Duodenal mucosa (tissue), 2 donors: ENCODE measurements at regions not wholly inside any gene's neighbourhood (a gene's known extent, or its start where the extent isn't known, plus 50 kb on each side); places are given as distances from the start of the nearest gene placed in this dataset.

Source experiments
- H3K27ac ChIP-seq: one replicate; pipeline ENCODE4 v1.7.0; 2013; ENCODE audit warnings: low read depth, low read length
- H3K27me3 ChIP-seq, 2 donors: one replicate each; pipeline ENCODE4 v1.7.0; 2013; ENCODE audit warnings: low read length in 2 of 2, control low read depth in 1 of 2; ENCODE audit not compliant: insufficient read depth in 2 of 2, control insufficient read depth in 1 of 2
- H3K36me3 ChIP-seq, 2 donors: one replicate each; pipeline ENCODE4 v1.7.0; 2013; ENCODE audit warnings: low read length in 2 of 2, control low read depth in 1 of 2; ENCODE audit not compliant: insufficient read depth in 2 of 2, control insufficient read depth in 1 of 2
- H3K4me1 ChIP-seq, 2 donors: one replicate each; pipeline ENCODE4 v1.7.0; 2013; ENCODE audit warnings: low read length in 2 of 2, control low read depth in 1 of 2; ENCODE audit not compliant: insufficient read depth in 2 of 2, control insufficient read depth in 1 of 2
- H3K4me3 ChIP-seq, 2 donors: one replicate each; pipeline ENCODE4 v1.7.0; 2013; ENCODE audit warnings: low read length in 2 of 2, low read depth in 1 of 2
- H3K9ac ChIP-seq, 2 donors: one replicate each; pipeline ENCODE4 v1.7.0; 2013; ENCODE audit warnings: low read length in 2 of 2, low read depth in 1 of 2
- H3K9me3 ChIP-seq, 2 donors: one replicate each; pipeline ENCODE4 v1.7.0; 2013; ENCODE audit warnings: low read length in 2 of 2, control low read depth in 1 of 2; ENCODE audit not compliant: control insufficient read depth in 1 of 2

GRCh38 chr2:57855212-57855611 is 191.4 kb upstream of the VRK2 start:
- Histone ChIP-seq H3K9ac (no peak overlapping the region), H3K4me1 (no peaks in the 10 kb centered on the region), H3K27ac (no peak overlapping the region), H3K27me3 (no peaks in the 10 kb centered on the region), H3K9me3 (no peaks in the 10 kb centered on the region), H3K36me3 (no peaks in the 10 kb centered on the region), H3K4me3 (no peak overlapping the region)

DNA sequence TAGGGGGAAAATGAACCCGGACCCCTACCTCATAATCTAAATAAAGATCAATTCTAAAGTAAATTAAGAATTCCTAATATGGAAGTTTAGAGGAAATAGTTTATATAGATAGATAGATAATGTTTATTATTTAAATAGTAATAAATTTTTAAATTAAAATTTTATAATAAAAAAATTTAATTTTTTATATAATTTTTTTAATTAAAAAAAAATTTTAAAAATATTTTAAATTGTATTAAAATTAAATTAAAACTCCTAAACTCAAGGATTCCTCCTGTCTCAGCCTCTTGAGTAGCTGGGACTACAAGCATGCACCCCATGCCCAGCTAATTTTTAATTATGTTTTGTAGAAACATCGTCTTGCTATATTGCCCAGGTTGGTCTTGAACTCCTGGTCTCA is 186.9 kb upstream of the VRK2 start:
- no peak overlapping the region for H3K27ac ChIP-seq
- H3K4me1 ChIP-seq, result no peaks in the 10 kb centered on the region
- H3K27me3 ChIP-seq, result no peaks in the 10 kb centered on the region
- H3K9me3 ChIP-seq, result no peaks in the 10 kb centered on the region
- no peaks in the 10 kb centered on the region for H3K36me3 ChIP-seq
- no peak overlapping the region for H3K4me3 ChIP-seq
- H3K9ac ChIP-seq, result no peak overlapping the region

DNA sequence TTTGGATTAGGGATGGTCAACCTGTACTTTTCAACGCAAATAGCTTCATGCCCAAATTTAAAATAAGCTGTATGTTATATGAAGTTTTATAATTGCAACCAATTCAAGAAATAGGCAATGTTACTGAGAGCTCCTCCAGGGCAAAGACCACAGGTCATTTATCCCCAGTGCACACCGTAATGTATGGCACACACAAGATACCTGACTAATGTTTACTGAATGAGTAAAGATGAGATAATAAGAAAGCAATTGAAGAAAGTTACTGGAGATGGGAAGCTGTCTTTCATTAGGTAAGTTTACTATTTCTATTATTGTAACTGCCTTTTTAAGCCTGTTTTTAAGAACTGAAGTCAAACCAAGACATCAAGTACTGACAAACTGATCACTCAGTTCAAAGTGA is 184.5 kb upstream of the VRK2 start:
- no peaks in the 10 kb centered on the region for H3K27me3 ChIP-seq
- H3K9me3 ChIP-seq, result no peaks in the 10 kb centered on the region
- H3K4me3 ChIP-seq, result no peak overlapping the region
- no peaks in the 10 kb centered on the region for H3K36me3 ChIP-seq
- H3K9ac ChIP-seq, result no peak overlapping the region
- H3K4me1 ChIP-seq, result no peaks in the 10 kb centered on the region
- no peak overlapping the region for H3K27ac ChIP-seq

DNA sequence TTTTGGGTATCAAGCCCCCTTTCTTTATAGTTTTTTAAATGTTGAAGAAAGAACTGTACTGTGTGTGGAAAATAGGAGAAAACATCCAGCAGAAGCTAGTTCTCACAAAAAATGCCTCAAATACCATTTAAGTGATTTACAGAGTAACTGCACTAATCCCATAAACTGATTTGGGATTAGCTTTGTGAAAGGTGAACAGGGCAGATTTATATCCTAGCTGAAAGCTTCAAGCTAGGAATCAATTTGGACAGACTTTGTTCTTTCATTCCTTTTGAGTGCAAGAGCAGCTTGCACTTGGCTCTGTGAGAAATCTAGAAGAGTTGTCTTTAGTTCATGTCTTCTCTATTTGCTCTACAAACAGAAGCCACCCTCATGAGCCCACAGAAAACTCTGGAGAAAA is 183.9 kb upstream of the VRK2 start:
- Histone ChIP-seq H3K4me3 (no peak overlapping the region), H3K27me3 (no peaks in the 10 kb centered on the region), H3K4me1 (no peaks in the 10 kb centered on the region), H3K9ac (no peak overlapping the region), H3K9me3 (no peaks in the 10 kb centered on the region), H3K27ac (no peak overlapping the region), H3K36me3 (no peaks in the 10 kb centered on the region)

- H3K4me3 ChIP-seq, result no peak overlapping the region
- no peaks in the 10 kb centered on the region for H3K27me3 ChIP-seq
- H3K9ac ChIP-seq, result no peak overlapping the region
Measured at GRCh38 chr2:57864926-57865325, 181.7 kb upstream of the VRK2 start.

DNA sequence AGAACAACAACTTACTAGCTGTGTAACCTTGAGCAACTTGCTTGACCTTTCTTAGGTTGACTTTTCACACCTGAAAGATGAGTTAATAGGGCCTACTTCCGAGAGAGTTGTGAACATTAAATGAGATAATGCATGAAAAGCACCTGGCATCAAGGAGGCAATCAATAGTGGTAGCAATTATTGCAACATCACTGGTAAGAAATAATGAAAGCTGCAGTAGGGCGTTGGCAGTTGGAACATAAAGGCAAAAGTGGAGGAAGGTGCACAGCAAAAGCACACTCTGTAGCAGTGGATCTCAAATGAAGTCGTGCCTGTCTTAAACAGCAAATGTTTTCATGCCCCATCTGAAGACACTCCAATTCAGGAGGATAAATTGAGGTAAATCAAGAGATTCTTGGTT is 178.9 kb upstream of the VRK2 start:
- Histone ChIP-seq H3K27ac (no peak overlapping the region), H3K9me3 (no peaks in the 10 kb centered on the region), H3K4me1 (no peaks in the 10 kb centered on the region), H3K36me3 (no peaks in the 10 kb centered on the region), H3K27me3 (no peaks in the 10 kb centered on the region), H3K9ac (no peak overlapping the region), H3K4me3 (no peak overlapping the region)

More at GRCh38 chr2:57864926-57865325, 181.7 kb upstream of the VRK2 start:
- H3K9me3 ChIP-seq, result no peaks in the 10 kb centered on the region
- H3K36me3 ChIP-seq, result no peaks in the 10 kb centered on the region
- no peak overlapping the region for H3K27ac ChIP-seq
- no peaks in the 10 kb centered on the region for H3K4me1 ChIP-seq

DNA sequence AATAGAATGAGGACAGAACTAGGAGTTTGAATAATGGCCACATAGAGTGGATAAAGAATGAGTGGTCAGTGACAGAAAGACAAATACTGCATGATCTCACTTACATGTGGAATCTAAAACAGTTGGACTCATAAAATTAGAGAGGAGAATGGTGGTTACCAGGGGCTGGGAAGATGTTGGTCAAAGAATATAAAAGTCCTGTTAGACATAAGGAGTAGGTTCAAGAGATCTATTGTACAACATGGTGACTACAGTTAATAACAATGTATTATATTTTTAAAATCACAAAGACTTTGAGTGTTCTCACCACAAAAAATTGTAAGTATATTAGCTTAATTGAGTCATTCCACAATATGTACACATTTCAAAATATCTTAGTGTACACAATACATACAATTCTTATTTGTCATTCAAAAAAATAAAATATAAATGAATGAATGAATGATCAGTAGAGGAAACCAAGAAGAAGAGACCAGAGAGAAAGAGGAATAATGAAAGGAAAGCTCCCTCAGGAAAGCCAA is 177.9 kb upstream of the VRK2 start:
- no peaks in the 10 kb centered on the region for H3K9me3 ChIP-seq

DNA sequence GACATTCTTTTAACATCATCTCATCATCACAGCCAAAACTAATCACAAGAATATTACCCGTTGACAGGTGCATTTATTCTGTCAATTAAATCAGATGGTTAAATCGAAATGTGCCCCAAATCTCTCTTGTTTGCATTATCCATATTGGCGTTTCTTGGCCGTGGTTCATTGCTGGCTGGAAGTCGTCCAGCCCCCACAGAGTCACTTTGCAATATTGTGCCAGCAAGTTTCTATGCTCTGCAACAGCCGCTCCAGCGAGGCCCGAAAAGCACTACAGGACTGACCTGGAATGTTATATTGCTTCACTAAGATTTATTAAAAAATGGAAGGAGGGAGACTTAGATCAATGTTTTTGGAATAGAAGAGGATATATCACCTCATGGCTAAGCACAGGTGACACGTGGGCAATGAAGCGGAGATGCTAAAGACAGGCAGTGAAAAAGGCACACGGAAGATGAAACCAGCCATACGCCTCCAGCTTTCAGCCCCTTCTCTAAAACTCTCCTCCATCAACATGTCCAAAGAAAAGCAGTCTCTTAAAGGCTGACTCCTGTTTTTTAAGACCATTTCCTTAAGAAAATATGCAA is 176.8 kb upstream of the VRK2 start:
- H3K27ac ChIP-seq, result no peak overlapping the region
- H3K36me3 ChIP-seq, result no peaks in the 10 kb centered on the region
- H3K27me3 ChIP-seq, result no peaks in the 10 kb centered on the region
- no peak overlapping the region for H3K9ac ChIP-seq
- no peaks in the 10 kb centered on the region for H3K9me3 ChIP-seq
- H3K4me3 ChIP-seq, result no peak overlapping the region
- H3K4me1 ChIP-seq, result no peaks in the 10 kb centered on the region

More for the DNA sequence above, 177.9 kb upstream of the VRK2 start:
- no peak overlapping the region for H3K4me3 ChIP-seq
- H3K27me3 ChIP-seq, result no peaks in the 10 kb centered on the region
- H3K36me3 ChIP-seq, result no peaks in the 10 kb centered on the region
- no peak overlapping the region for H3K27ac ChIP-seq
- no peaks in the 10 kb centered on the region for H3K4me1 ChIP-seq
- no peak overlapping the region for H3K9ac ChIP-seq

DNA sequence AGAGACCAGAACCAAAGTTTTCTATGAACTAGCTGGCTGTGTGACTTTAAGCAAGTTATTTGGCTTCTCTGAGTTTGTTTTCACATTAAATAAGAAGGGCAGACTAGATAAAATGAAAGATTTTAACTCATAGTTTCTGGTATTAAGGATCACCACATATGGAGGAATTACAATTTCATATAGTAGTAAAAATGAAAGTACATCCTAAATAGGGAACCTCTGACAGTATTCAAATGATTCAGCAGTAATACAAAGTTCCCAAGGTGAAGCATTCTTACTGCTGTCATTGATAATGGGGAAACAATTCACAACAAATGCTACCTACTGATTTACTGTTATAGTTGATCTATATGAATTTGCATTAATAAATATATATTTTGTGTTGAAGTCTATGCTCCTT is 170.3 kb upstream of the VRK2 start:
- H3K4me1 ChIP-seq, result no peaks in the 10 kb centered on the region
- no peak overlapping the region for H3K27ac ChIP-seq
- no peaks in the 10 kb centered on the region for H3K36me3 ChIP-seq
- H3K27me3 ChIP-seq, result no peaks in the 10 kb centered on the region
- no peak overlapping the region for H3K4me3 ChIP-seq
- no peaks in the 10 kb centered on the region for H3K9me3 ChIP-seq
- no peak overlapping the region for H3K9ac ChIP-seq

- H3K4me1 ChIP-seq, result no peaks in the 10 kb centered on the region
- no peaks in the 10 kb centered on the region for H3K27me3 ChIP-seq
- H3K4me3 ChIP-seq, result no peak overlapping the region
- H3K9me3 ChIP-seq, result no peaks in the 10 kb centered on the region
- H3K36me3 ChIP-seq, result no peaks in the 10 kb centered on the region
- H3K27ac ChIP-seq, result no peak overlapping the region
- no peak overlapping the region for H3K9ac ChIP-seq
Measured at GRCh38 chr2:57877811-57878170, 168.8 kb upstream of the VRK2 start.
